ENCODE measurements at regions not wholly inside any gene's neighbourhood (a gene's known extent, or its start where the extent isn't known, plus 50 kb on each side); places are given as distances from the start of the nearest gene placed in this dataset.

GRCh38 chr2:64844087-64844486 lies 145.1 kb upstream of the SLC1A4 start:
- no peak for TF ChIP-seq CTCF (IDR thresholded peaks at IDR 0.05; ENCODE audit: low read depth, low read length)
- no peak overlapping the region for H3K4me3 ChIP-seq (ENCODE audit: low read depth, low read length)
- in situ Hi-C loops (cut with HindIII; ENCODE audit: low sequenced_read_pairs), result no loop called here
- no peak for DNase-seq (ENCODE audit: low read depth, low spot score)

GRCh38 chr2:64845273-64845905 lies 143.8 kb upstream of the SLC1A4 start:
- H3K4me3 ChIP-seq (ENCODE audit: low read depth, low read length), result no peak overlapping the region
- no peak for TF ChIP-seq CTCF (IDR thresholded peaks at IDR 0.05; ENCODE audit: low read depth, low read length)
- in situ Hi-C loops (cut with HindIII; ENCODE audit: low sequenced_read_pairs), result no loop called here
- DNase-seq (ENCODE audit: low read depth, low spot score), result no peak

- no peak overlapping the region for H3K4me3 ChIP-seq (ENCODE audit: low read depth, low read length)
- in situ Hi-C loops (cut with HindIII; ENCODE audit: low sequenced_read_pairs), result no loop called here
- no peak for TF ChIP-seq CTCF (IDR thresholded peaks at IDR 0.05; ENCODE audit: low read depth, low read length)
- DNase-seq (ENCODE audit: low read depth, low spot score), result no peak
Observed at GRCh38 chr2:64846177-64846576, 143.0 kb upstream of the SLC1A4 start.

GRCh38 chr2:64847930-64848329 lies 141.3 kb upstream of the SLC1A4 start:
- no peak for DNase-seq (ENCODE audit: low read depth, low spot score)
- in situ Hi-C loops (cut with HindIII; ENCODE audit: low sequenced_read_pairs), result no loop called here
- no peak overlapping the region for H3K4me3 ChIP-seq (ENCODE audit: low read depth, low read length)
- TF ChIP-seq CTCF (IDR thresholded peaks at IDR 0.05; ENCODE audit: low read depth, low read length), result no peak

DNA sequence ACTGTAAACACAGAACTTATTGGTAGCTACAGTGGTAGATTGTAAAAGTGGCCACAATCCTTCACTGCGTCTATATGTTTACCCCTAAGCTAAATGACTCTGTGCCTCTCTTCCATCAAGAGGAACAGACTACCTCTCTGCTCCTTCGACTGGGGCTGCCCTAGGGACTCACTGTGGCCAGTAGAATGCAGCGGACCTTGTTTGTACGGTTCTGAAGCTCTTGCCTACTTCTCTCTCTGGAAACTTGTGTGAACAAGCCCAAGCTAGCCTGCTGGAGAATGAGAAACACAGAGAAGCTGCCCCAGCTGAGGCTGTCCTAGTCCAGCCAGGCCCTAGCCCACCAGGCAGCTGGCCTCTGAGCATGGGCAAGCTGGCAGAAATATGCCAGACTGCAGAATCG lies 140.8 kb upstream of the SLC1A4 start:
- DNase-seq (ENCODE audit: low read depth, low spot score), result no peak
- TF ChIP-seq CTCF (IDR thresholded peaks at IDR 0.05; ENCODE audit: low read depth, low read length), result no peak
- in situ Hi-C loops (cut with HindIII; ENCODE audit: low sequenced_read_pairs), result no loop called here
- no peak overlapping the region for H3K4me3 ChIP-seq (ENCODE audit: low read depth, low read length)

- in situ Hi-C loops (cut with HindIII; ENCODE audit: low sequenced_read_pairs), result no loop called here
- no peak overlapping the region for H3K4me3 ChIP-seq (ENCODE audit: low read depth, low read length)
- no peak for TF ChIP-seq CTCF (IDR thresholded peaks at IDR 0.05; ENCODE audit: low read depth, low read length)
- DNase-seq (ENCODE audit: low read depth, low spot score), result no peak
Observed at GRCh38 chr2:64848945-64849344, 140.3 kb upstream of the SLC1A4 start.

GRCh38 chr2:64850642-64851041 lies 138.6 kb upstream of the SLC1A4 start:
- no peak overlapping the region for H3K4me3 ChIP-seq (ENCODE audit: low read depth, low read length)
- no peak for DNase-seq (ENCODE audit: low read depth, low spot score)
- in situ Hi-C loops (cut with HindIII; ENCODE audit: low sequenced_read_pairs), result no loop called here
- TF ChIP-seq CTCF (IDR thresholded peaks at IDR 0.05; ENCODE audit: low read depth, low read length), result no peak
